ENCODE measurements at regions not wholly inside any gene's neighbourhood (a gene's known extent, or its start where the extent isn't known, plus 50 kb on each side); places are given as distances from the start of the nearest gene placed in this dataset.

GRCh38 chr2:11009176-11009575 is 97.4 kb downstream of the KCNF1 start:
- Histone ChIP-seq H4K20me1 (replicated peaks in 1 of 2; ENCODE audit: control insufficient read depth in 1 of 2, insufficient read depth in 2 of 2, low read length in 2 of 2) (no peaks in the 10 kb centered on the region), H3K36me3 (ENCODE audit: control insufficient read depth in 2 of 4, insufficient read depth in 4 of 4, low read length in 3 of 4) (no peaks in the 10 kb centered on the region), H4K91ac (replicated peaks; ENCODE audit: insufficient read length, low read length) (no peak overlapping the region), H3K9ac (replicated peaks in 1 of 4; ENCODE audit: extremely low read depth in 1 of 4, low read depth in 3 of 4, low read length in 3 of 4) (no peak overlapping the region), H3K4me3 (ENCODE audit: extremely low read depth in 1 of 4, insufficient read depth in 2 of 4, low read depth in 3 of 4, low read length in 4 of 4) (no peak overlapping the region), H3K27me3 (replicated peaks in 1 of 4; ENCODE audit: control insufficient read depth in 3 of 4, extremely low read depth in 1 of 4, insufficient read depth in 3 of 4, low read length in 3 of 4) (no peaks in the 10 kb centered on the region), H3K23ac (ENCODE audit: insufficient read length) (no peak overlapping the region), H3K4ac (replicated peaks; ENCODE audit: insufficient read length, low read depth, low read length) (no peak overlapping the region), H4K8ac (ENCODE audit: extremely low read depth, insufficient read depth, low read length) (no peak overlapping the region), H3K23me2 (ENCODE audit: low read depth, low read length) (no peaks in the 10 kb centered on the region), H2AK5ac (ENCODE audit: low read depth, low read length) (no peak overlapping the region), H3K4me1 (replicated peaks in 1 of 4; ENCODE audit: control insufficient read depth in 3 of 4, insufficient read depth in 4 of 4, low read length in 3 of 4) (peaks cover 0 to 4% (median 0%) of the 10 kb centered on the region in 4 experiments; a peak in 1 of 7 replicates), H2BK120ac (replicated peaks; ENCODE audit: low read depth, low read length) (no peak overlapping the region), H3K4me2 (ENCODE audit: insufficient read depth in 1 of 2, low read depth in 2 of 2, low read length in 2 of 2) (no peak overlapping the region), H3K56ac (replicated peaks; ENCODE audit: insufficient read length, low read depth, low read length) (no peak overlapping the region), H3K79me2 (ENCODE audit: control insufficient read depth in 1 of 2, insufficient read depth in 2 of 2, low read length in 2 of 2) (no peaks in the 10 kb centered on the region), H2BK5ac (ENCODE audit: low read depth, low read length) (no peak overlapping the region), H3K14ac (ENCODE audit: insufficient read length) (no peak overlapping the region), H2BK15ac (ENCODE audit: low read length) (no peak overlapping the region), H2AFZ (ENCODE audit: low read length) (no peak overlapping the region), H3K18ac (ENCODE audit: extremely low read depth, low read length) (no peak overlapping the region), H3K27ac (ENCODE audit: low read depth, low read length) (no peak overlapping the region), H3K9me3 (ENCODE audit: insufficient read depth in 2 of 2, low read depth in 1 of 2, low read length in 1 of 2) (no peaks in the 10 kb centered on the region), H2BK20ac (ENCODE audit: low read length) (no peak overlapping the region), H2BK12ac (ENCODE audit: low read depth, low read length) (no peak overlapping the region), H3K79me1 (ENCODE audit: low read depth, low read length) (no peaks in the 10 kb centered on the region), H4K5ac (ENCODE audit: insufficient read length, low read depth, low read length) (no peak overlapping the region)
- CTCF ChIA-PET (ENCODE audit: partially characterized antibody), result interaction anchor here (0.6 to 1.7 kb wide), 4 partner anchors 13 to 116 kb away, joined by 3 to 5 read pairs (median 4); no protein-coding TSS in a partner anchor
- POLR2A ChIA-PET (ENCODE audit: partially characterized antibody), result no interaction called here
- DNase-seq (ENCODE audit: low read depth in 1 of 2, low spot score in 2 of 2) (no peak), FAIRE-seq (no peak)
- WGBS, 2 experiments (ENCODE audit: extremely low coverage in 1 of 2, insufficient coverage in 1 of 2, insufficient read length in 1 of 2, insufficient replicate concordance in 2 of 2, low coverage in 1 of 2, low lambda C conversion rate in 2 of 2, missing lambda C conversion rate in 1 of 2), result 94% methylated on average over 3 of the region's 3 CpGs; no CpG with 5 or more reads in 1 of the 2 experiments
- no peak for TF ChIP-seq PHF8 (conservative IDR thresholded peaks at IDR 0.05; ENCODE audit: low read depth, low read length)
- no peak for TF ChIP-seq JUN (IDR thresholded peaks at IDR 0.05; ENCODE audit: low read depth, low read length)
- TF ChIP-seq TEAD4 (IDR thresholded peaks at IDR 0.05; ENCODE audit: low read depth, low read length), result no peak
- TF ChIP-seq JUND (IDR thresholded peaks at IDR 0.05; ENCODE audit: low read length), result no peak
- no peak for TF ChIP-seq FOSL1 (IDR thresholded peaks at IDR 0.05; ENCODE audit: insufficient read depth, low read depth, low read length)
- TF ChIP-seq SAP30 (IDR thresholded peaks at IDR 0.05; ENCODE audit: insufficient read depth, insufficient replicate concordance, low read length), result no peak
- no peak for TF ChIP-seq RBBP5 (IDR thresholded peaks at IDR 0.05; ENCODE audit: borderline replicate concordance, low read depth, low read length)
- no peak for TF ChIP-seq POLR2AphosphoS5 (IDR thresholded peaks at IDR 0.05; ENCODE audit: low read depth, low read length)
- no peak for TF ChIP-seq CTCF (IDR thresholded peaks at IDR 0.05; ENCODE audit: control extremely low read depth in 1 of 3, insufficient read depth in 1 of 3, low read depth in 1 of 3, low read length in 3 of 3)
- TF ChIP-seq RFX5 (IDR thresholded peaks at IDR 0.05; ENCODE audit: borderline replicate concordance, low read depth, low read length), result no peak
- TF ChIP-seq, protein P1, sequence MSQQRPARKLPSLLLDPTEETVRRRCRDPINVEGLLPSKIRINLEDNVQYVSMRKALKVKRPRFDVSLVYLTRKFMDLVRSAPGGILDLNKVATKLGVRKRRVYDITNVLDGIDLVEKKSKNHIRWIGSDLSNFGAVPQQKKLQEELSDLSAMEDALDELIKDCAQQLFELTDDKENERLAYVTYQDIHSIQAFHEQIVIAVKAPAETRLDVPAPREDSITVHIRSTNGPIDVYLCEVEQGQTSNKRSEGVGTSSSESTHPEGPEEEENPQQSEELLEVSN (IDR thresholded peaks at IDR 0.05), result no peak
- no peak for TF ChIP-seq TBP (IDR thresholded peaks at IDR 0.05; ENCODE audit: low read depth, low read length)

All from H1 (cell line).